ENCODE measurements at regions not wholly inside any gene's neighbourhood (a gene's known extent, or its start where the extent isn't known, plus 50 kb on each side); places are given as distances from the start of the nearest gene placed in this dataset.

DNA sequence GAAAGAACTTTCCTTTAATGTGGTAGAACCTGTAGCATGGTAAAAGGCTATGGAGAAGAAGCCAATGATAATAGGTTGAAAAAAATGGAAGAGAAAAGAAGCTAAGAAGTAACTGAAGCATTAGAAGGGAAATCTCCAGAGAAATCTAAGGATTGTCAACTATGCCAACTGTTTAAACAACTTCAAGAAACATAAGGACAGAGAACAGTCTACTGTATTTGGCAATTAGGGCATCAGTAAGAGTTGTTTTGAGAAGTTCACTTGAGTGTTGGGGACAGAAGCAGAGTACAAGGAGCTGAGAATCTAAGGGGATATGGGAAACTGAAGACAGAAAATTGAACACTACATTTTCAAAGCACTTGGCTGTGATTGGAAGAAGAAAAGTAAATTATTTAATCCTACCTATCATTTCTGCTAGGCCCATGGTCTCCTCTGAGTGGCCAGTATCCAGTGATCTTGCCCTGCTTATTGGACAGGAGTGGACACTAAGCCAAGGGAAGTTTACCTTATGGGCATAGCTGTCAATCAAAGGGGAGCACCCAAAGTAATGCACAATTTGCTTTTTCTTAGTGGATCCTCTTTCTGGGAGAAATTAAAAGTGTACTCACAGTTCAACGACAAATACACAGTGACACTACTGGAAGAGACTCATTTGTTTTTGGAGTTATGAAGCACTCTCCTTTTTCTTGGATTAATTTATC lies 56.4 kb upstream of the CCDC71L start:
- Histone ChIP-seq H3K4ac (ENCODE audit: low read depth, low read length) (peak overlapping the region; percentile 99), H2BK20ac (ENCODE audit: low read depth, low read length) (peak overlapping the region; percentile 100), H2BK15ac (ENCODE audit: low read depth, low read length) (peak overlapping the region; percentile 99), H4K8ac (ENCODE audit: low read depth in 2 of 2, low read length in 2 of 2) (peak overlapping the region; percentile 98), H4K91ac (ENCODE audit: insufficient read depth, low read depth, low read length) (peak overlapping the region; percentile 99), H3K23ac (ENCODE audit: low read depth, low read length) (peak overlapping the region; percentile 97), H3K14ac (replicated peaks; ENCODE audit: low read depth, low read length) (peak overlapping the region; percentile 99), H3K27ac (ENCODE audit: insufficient read depth, low read length) (peak overlapping the region; percentile 91), H3K18ac (ENCODE audit: low read depth, low read length) (peak overlapping the region; percentile 98), H3K79me1 (ENCODE audit: low read depth in 1 of 2, low read length in 2 of 2) (peaks cover 20 to 42% of the 10 kb centered on the region in 2 experiments; a peak in 3 of 4 replicates), H3K4me3 (ENCODE audit: insufficient read depth, low read depth, low read length) (no peak overlapping the region), H2AFZ (replicated peaks; ENCODE audit: low read length, poor library complexity) (no peak overlapping the region), H4K5ac (ENCODE audit: low read depth, low read length) (peak overlapping the region; percentile 98), H3K4me1 (ENCODE audit: control insufficient read depth, insufficient read depth, low read length) (peaks cover 10% of the 10 kb centered on the region), H3K27me3 (ENCODE audit: control insufficient read depth, insufficient read depth, low read length) (no peaks in the 10 kb centered on the region), H2AK9ac (replicated peaks; ENCODE audit: low read depth, low read length, poor library complexity) (no peak overlapping the region), H3K4me2 (ENCODE audit: low read depth, low read length) (peak overlapping the region; percentile 31; the same call in 1 of the 2 replicates), H3K36me3 (ENCODE audit: control insufficient read depth, insufficient read depth, low read length) (no peaks in the 10 kb centered on the region), H2AK5ac (ENCODE audit: low read depth, low read length) (peak overlapping the region; percentile 99), H3K56ac (ENCODE audit: extremely low read depth, insufficient read depth, low read length) (peak overlapping the region; percentile 97), H2BK120ac (ENCODE audit: low read depth, low read length) (peak overlapping the region; percentile 99), H3K9me1 (ENCODE audit: insufficient read depth, low read length) (peaks cover 6% of the 10 kb centered on the region), H3K9me3 (ENCODE audit: control insufficient read depth, insufficient read depth, low read length) (no peaks in the 10 kb centered on the region), H3K9ac (ENCODE audit: low read depth, low read length) (no peak overlapping the region), H4K20me1 (ENCODE audit: insufficient read depth, low read length) (no peaks in the 10 kb centered on the region), H2BK5ac (ENCODE audit: low read depth, low read length, poor library complexity, severe bottlenecking) (peak overlapping the region; percentile 99)
- ATAC-seq (ENCODE audit: low read depth) (peak; percentile 27; the same call in 1 of the 2 replicates), DNase-seq (peak; percentile 36)
- intact Hi-C loops (cut with micrococcal nuclease), result no loop called here
- no TSS peak for BruUV-seq (replicated peaks)
- CTCF ChIA-PET, result interaction anchor here (1.0 to 1.2 kb wide), 2 partner anchors 19 to 57 kb away, joined by 3 to 4 read pairs; no protein-coding TSS in a partner anchor
- dilution Hi-C loops (cut with HindIII; ENCODE audit: low sequenced_read_pairs, unreplicated experiment), result no loop called here
- POLR2A ChIA-PET (ENCODE audit: unreplicated experiment), result no interaction called here
- no CpG with 5 or more reads among the region's 1 CpG for WGBS, 2 experiments (ENCODE audit: extremely low coverage in 2 of 2, insufficient read length in 1 of 2)
- in situ Hi-C loops (cut with MboI; ENCODE audit: low sequenced_read_pairs), result no loop called here
- TF ChIP-seq RCOR1 (IDR thresholded peaks at IDR 0.05; ENCODE audit: insufficient replicate concordance, low read length), result no peak
- no peak for TF ChIP-seq NFE2L2 (IDR thresholded peaks at IDR 0.05; ENCODE audit: low read depth, low read length)
- TF ChIP-seq, protein P1, sequence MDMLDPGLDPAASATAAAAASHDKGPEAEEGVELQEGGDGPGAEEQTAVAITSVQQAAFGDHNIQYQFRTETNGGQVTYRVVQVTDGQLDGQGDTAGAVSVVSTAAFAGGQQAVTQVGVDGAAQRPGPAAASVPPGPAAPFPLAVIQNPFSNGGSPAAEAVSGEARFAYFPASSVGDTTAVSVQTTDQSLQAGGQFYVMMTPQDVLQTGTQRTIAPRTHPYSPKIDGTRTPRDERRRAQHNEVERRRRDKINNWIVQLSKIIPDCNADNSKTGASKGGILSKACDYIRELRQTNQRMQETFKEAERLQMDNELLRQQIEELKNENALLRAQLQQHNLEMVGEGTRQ (IDR thresholded peaks at IDR 0.05; ENCODE audit: low read depth, low read length), result no peak
- TF ChIP-seq, protein P2, sequence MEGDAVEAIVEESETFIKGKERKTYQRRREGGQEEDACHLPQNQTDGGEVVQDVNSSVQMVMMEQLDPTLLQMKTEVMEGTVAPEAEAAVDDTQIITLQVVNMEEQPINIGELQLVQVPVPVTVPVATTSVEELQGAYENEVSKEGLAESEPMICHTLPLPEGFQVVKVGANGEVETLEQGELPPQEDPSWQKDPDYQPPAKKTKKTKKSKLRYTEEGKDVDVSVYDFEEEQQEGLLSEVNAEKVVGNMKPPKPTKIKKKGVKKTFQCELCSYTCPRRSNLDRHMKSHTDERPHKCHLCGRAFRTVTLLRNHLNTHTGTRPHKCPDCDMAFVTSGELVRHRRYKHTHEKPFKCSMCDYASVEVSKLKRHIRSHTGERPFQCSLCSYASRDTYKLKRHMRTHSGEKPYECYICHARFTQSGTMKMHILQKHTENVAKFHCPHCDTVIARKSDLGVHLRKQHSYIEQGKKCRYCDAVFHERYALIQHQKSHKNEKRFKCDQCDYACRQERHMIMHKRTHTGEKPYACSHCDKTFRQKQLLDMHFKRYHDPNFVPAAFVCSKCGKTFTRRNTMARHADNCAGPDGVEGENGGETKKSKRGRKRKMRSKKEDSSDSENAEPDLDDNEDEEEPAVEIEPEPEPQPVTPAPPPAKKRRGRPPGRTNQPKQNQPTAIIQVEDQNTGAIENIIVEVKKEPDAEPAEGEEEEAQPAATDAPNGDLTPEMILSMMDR (conservative IDR thresholded peaks at IDR 0.05; ENCODE audit: low read depth, low read length), result no peak
- TF ChIP-seq MAZ (IDR thresholded peaks at IDR 0.05; ENCODE audit: borderline replicate concordance, low read depth, low read length), result no peak
- no peak for TF ChIP-seq POLR2A (IDR thresholded peaks at IDR 0.05; ENCODE audit: low read depth, low read length)
- TF ChIP-seq CEBPB (IDR thresholded peaks at IDR 0.05; ENCODE audit: low read depth, low read length), result no peak
- no peak for TF ChIP-seq MXI1 (IDR thresholded peaks at IDR 0.05; ENCODE audit: borderline replicate concordance, low read depth, low read length)
- no peak for TF ChIP-seq CHD1 (IDR thresholded peaks at IDR 0.05; ENCODE audit: low read depth, low read length)
- TF ChIP-seq BHLHE40 (IDR thresholded peaks at IDR 0.05; ENCODE audit: low read depth, low read length), result no peak
- TF ChIP-seq RAD21 (IDR thresholded peaks at IDR 0.05; ENCODE audit: low read length), result no peak
- no peak for TF ChIP-seq SMC3 (IDR thresholded peaks at IDR 0.05; ENCODE audit: low read depth, low read length)
- TF ChIP-seq FOS (IDR thresholded peaks at IDR 0.05; ENCODE audit: low read depth, low read length), result no peak
- TF ChIP-seq RFX5 (IDR thresholded peaks at IDR 0.05; ENCODE audit: low read depth, low read length), result no peak
- TF ChIP-seq, protein P3, sequence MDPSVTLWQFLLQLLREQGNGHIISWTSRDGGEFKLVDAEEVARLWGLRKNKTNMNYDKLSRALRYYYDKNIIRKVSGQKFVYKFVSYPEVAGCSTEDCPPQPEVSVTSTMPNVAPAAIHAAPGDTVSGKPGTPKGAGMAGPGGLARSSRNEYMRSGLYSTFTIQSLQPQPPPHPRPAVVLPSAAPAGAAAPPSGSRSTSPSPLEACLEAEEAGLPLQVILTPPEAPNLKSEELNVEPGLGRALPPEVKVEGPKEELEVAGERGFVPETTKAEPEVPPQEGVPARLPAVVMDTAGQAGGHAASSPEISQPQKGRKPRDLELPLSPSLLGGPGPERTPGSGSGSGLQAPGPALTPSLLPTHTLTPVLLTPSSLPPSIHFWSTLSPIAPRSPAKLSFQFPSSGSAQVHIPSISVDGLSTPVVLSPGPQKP (IDR thresholded peaks at IDR 0.05; ENCODE audit: borderline replicate concordance, low read depth, low read length), result no peak
- TF ChIP-seq MAFK (IDR thresholded peaks at IDR 0.05; ENCODE audit: low read depth, low read length), result no peak
